GM12878 (cell line): ENCODE measurements at regions not wholly inside any gene's neighbourhood (a gene's known extent, or its start where the extent isn't known, plus 50 kb on each side); places are given as distances from the start of the nearest gene placed in this dataset.

ENCODE experiments used
- ATAC-seq: fragments of 200-7000 bp; cut with Tn5 transposase; 3 replicates; pipeline ENCODE4 v1.9.1; 2020; ENCODE audit warnings: mild to moderate bottlenecking, moderate library complexity
- BruUV-seq: library from RNA; stranded (reverse); fragments of 400-500 nt; replicated peaks from 2 replicates; lab custom pipeline; 2021; lab: Mats Ljungman, UMichigan
- CTCF ChIA-PET: fragments of 300-600 bp; sonication (Branson Sonifier 250); formaldehyde crosslinking; extraction: SDS; loops from one replicate; lab custom pipeline; 2021; ENCODE audit warnings: inconsistent platforms; lab: Yijun Ruan, JAX
- POLR2A ChIA-PET: fragments of 350-600 bp; formaldehyde crosslinking; extraction: SDS; loops from one replicate; lab custom pipeline; 2021; ENCODE audit warnings: inconsistent platforms; lab: Charles Lee
- RAD21 ChIA-PET: fragments of 300-600 bp; sonication (Branson Sonifier 250); formaldehyde crosslinking; loops from one replicate; lab custom pipeline; 2023; ENCODE audit warnings: antibody characterized with exemption; ENCODE audit not compliant: unreplicated experiment; lab: Charles Lee
- SMC1A ChIA-PET: fragments of 300-600 bp; sonication (Branson Sonifier 250); formaldehyde crosslinking; loops from one replicate; lab custom pipeline; 2023; ENCODE audit not compliant: unreplicated experiment, uncharacterized antibody; lab: Charles Lee
- DNase-seq: peaks from one replicate; pipeline ENCODE4 v3.0.0-alpha.2; 2011; ENCODE audit warnings: low read depth, low spot score
- FAIRE-seq: peaks from 3 replicates; lab custom pipeline; 2011; peaks lifted over from hg19 to GRCh38; lab: Jason Lieb, UNC
- H2AFZ ChIP-seq: 2 replicates; pipeline ENCODE4 v1.6.0; 2011; ENCODE audit warnings: low read depth, low read length, control low read depth; ENCODE audit not compliant: control insufficient read depth
- H3K27ac ChIP-seq: 2 replicates; pipeline ENCODE4 v1.5.1; 2011; ENCODE audit warnings: control low read depth; ENCODE audit not compliant: control insufficient read depth, insufficient read depth
- H3K27me3 ChIP-seq, 2 experiments: replicated peaks in 1 of 2; 2 replicates each; pipeline versions ENCODE4 v1.6.0 to v1.6.1; 2011; ENCODE audit warnings: low read length in 1 of 2; ENCODE audit not compliant: control insufficient read depth in 2 of 2, insufficient read depth in 2 of 2
- H3K36me3 ChIP-seq, 2 experiments: 2 replicates each; pipeline ENCODE4 v1.5.1; 2011; ENCODE audit warnings: low read length in 1 of 2; ENCODE audit not compliant: control insufficient read depth in 2 of 2, insufficient read depth in 2 of 2
- H3K4me1 ChIP-seq: 2 replicates; pipeline ENCODE4 v1.6.1; 2011; ENCODE audit warnings: mild to moderate bottlenecking, low read length, moderate library complexity, mixed read lengths; ENCODE audit not compliant: control insufficient read depth, insufficient read depth
- H3K4me2 ChIP-seq: 2 replicates; pipeline ENCODE4 v1.6.0; 2011; ENCODE audit warnings: control low read depth; ENCODE audit not compliant: control insufficient read depth, insufficient read depth
- H3K4me3 ChIP-seq: fragments of 200-600 bp; sonication (generic); 2 replicates; pipeline ENCODE4 v1.5.1; 2016
- H3K79me2 ChIP-seq: 2 replicates; pipeline ENCODE4 v1.6.0; 2011; ENCODE audit warnings: low read length; ENCODE audit not compliant: control insufficient read depth, insufficient read depth
- H3K9ac ChIP-seq: 2 replicates; pipeline ENCODE4 v1.8.0; 2011; ENCODE audit warnings: low read length, control low read depth, mixed read lengths; ENCODE audit not compliant: control insufficient read depth, insufficient read depth
- H3K9me3 ChIP-seq: replicated peaks from 3 replicates; pipeline ENCODE4 v1.5.1; 2011; ENCODE audit warnings: mild to moderate bottlenecking, low read length; ENCODE audit not compliant: control insufficient read depth, insufficient read depth
- H4K20me1 ChIP-seq: 2 replicates; pipeline ENCODE4 v1.6.0; 2011; ENCODE audit not compliant: control insufficient read depth, insufficient read depth
- ASH2L ChIP-seq: fragments of 300-600, 200-600 bp; sonication (generic); IDR thresholded peaks from 2 replicates; pipeline ENCODE4 v1.6.1; 2017; ENCODE audit warnings: low read depth, mild to moderate bottlenecking, borderline replicate concordance
- ETV6 ChIP-seq, 2 experiments: fragments of 450-650 bp in 1 of 2; IDR thresholded peaks in 1 of 2; conservative IDR thresholded peaks in 1 of 2; 2 replicates each; pipeline ENCODE4 v1.6.1; 2014; ENCODE audit warnings: antibody characterized with exemption in 1 of 2, borderline replicate concordance in 1 of 2, low read depth in 1 of 2, mild to moderate bottlenecking in 1 of 2, moderate library complexity in 1 of 2
- KAT2A ChIP-seq: conservative IDR thresholded peaks from 2 replicates; pipeline ENCODE4 v1.6.1; 2011; ENCODE audit warnings: low read depth, low read length; ENCODE audit not compliant: control insufficient read depth
- KLF5 ChIP-seq: fragments of 450-650 bp; IDR thresholded peaks from 2 replicates; pipeline ENCODE4 v1.6.1; 2014; ENCODE audit warnings: mild to moderate bottlenecking; ENCODE audit not compliant: partially characterized antibody
- MEF2B ChIP-seq: fragments of 450-650 bp; IDR thresholded peaks from 2 replicates; pipeline ENCODE4 v1.6.1; 2018; ENCODE audit warnings: mild to moderate bottlenecking, moderate library complexity; ENCODE audit not compliant: partially characterized antibody, poor library complexity, severe bottlenecking
- MTA3 ChIP-seq: IDR thresholded peaks from 2 replicates; pipeline ENCODE4 v1.6.1; 2012; ENCODE audit warnings: low read length, inconsistent platforms, borderline replicate concordance
- POLR2AphosphoS2 ChIP-seq: IDR thresholded peaks from 2 replicates; pipeline ENCODE4 v1.6.1; 2011; ENCODE audit warnings: low read depth, mild to moderate bottlenecking, low read length, improper control_type of control experiment, moderate library complexity
- RAD51 ChIP-seq: fragments of 450-650 bp; IDR thresholded peaks from 2 replicates; pipeline ENCODE4 v1.6.1; 2016; ENCODE audit warnings: moderate library complexity, mild to moderate bottlenecking, inconsistent platforms
- RB1 ChIP-seq: fragments of 450-650 bp; formaldehyde crosslinking; IDR thresholded peaks from 2 replicates; pipeline ENCODE4 v1.6.1; 2017; ENCODE audit warnings: mild to moderate bottlenecking, borderline replicate concordance
- YBX1 ChIP-seq: fragments of 450-650 bp; IDR thresholded peaks from 2 replicates; pipeline ENCODE4 v1.6.1; 2016; ENCODE audit warnings: antibody characterized with exemption
- ZNF24 ChIP-seq: fragments of 450-650 bp; IDR thresholded peaks from 2 replicates; pipeline ENCODE4 v1.6.1; 2017; ENCODE audit warnings: antibody characterized with exemption, mild to moderate bottlenecking
- WGBS: methylation state at CpG from one replicate; pipeline ENCODE4 v1.1.6; 2016; ENCODE audit warnings: low lambda C conversion rate; ENCODE audit not compliant: insufficient replicate concordance, insufficient coverage; ENCODE audit errors: missing lambda C conversion rate; 5-methylcytosine and 5-hydroxymethylcytosine counted together
- in situ Hi-C: fragments of 300-500 bp; cut with MboI; formaldehyde crosslinking; loops from 9 replicates; pipeline ENCODE4 v1.14.3; 2018; ENCODE audit warnings: mixed read lengths
- intact Hi-C: fragments of 100-400 bp; cut with micrococcal nuclease; formaldehyde crosslinking; loops from one replicate; pipeline ENCODE4 v1.14.2; 2022; ENCODE audit not compliant: unreplicated experiment
- TF ChIP-seq, protein P1 (sequence below), 3 experiments: IDR thresholded peaks in 2 of 3; conservative IDR thresholded peaks in 1 of 3; 2 replicates each; pipeline ENCODE4 v1.5.1; 2011; ENCODE audit warnings: low read depth in 3 of 3, low read length in 3 of 3, mild to moderate bottlenecking in 3 of 3, control low read depth in 2 of 3, moderate library complexity in 2 of 3, inconsistent platforms in 1 of 3, mixed read lengths in 1 of 3; ENCODE audit not compliant: control insufficient read depth in 2 of 3, insufficient read depth in 1 of 3; ENCODE audit errors: extremely low read depth in 1 of 3

DNA sequence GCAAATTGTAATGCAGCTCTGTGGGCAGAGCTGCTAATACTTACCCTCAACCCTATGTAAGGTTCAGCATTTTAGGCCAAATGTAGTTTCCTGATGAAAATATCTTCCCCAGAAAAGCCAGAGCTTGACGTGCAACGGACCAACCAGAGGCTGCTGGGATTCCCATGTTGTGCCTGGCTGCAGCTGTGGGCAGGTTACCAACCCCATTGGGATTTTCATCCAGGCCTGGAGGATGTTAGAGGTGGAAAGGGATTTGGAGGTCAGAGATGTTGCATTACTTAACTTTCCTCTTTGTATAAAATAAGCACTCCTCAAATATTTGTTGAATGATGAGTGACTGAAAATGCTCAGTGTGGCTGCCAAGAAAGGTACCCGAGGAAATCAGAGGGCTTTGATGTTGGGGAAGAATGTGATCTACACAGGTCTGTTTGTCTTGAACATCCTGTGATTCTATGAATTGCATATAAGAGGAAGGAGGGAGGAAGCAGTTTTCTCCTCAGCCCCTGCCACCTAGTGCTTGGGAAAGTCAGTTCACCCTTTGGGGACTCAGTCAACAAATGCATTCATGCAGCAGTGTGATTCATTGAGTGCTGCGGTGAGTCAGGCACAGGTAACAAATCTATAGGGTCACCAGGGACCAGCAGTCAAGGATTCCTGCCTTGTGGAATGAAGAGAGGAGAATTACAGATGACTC is 487.2 kb downstream of the RPS24 start:
- DNase-seq, result no peak
- POLR2A ChIA-PET, result no interaction called here
- FAIRE-seq, result no peak
- H3K4me1 ChIP-seq, result no peaks in the 10 kb centered on the region
- CTCF ChIA-PET, result no interaction called here
- no peak overlapping the region for H3K4me2 ChIP-seq
- H3K9ac ChIP-seq, result no peak overlapping the region
- H3K79me2 ChIP-seq, result no peaks in the 10 kb centered on the region
- RAD21 ChIA-PET, result no interaction called here
- H3K9me3 ChIP-seq, result no peaks in the 10 kb centered on the region
- SMC1A ChIA-PET, result no interaction called here
- no peak for TF ChIP-seq POLR2AphosphoS2
- TF ChIP-seq, protein P1, sequence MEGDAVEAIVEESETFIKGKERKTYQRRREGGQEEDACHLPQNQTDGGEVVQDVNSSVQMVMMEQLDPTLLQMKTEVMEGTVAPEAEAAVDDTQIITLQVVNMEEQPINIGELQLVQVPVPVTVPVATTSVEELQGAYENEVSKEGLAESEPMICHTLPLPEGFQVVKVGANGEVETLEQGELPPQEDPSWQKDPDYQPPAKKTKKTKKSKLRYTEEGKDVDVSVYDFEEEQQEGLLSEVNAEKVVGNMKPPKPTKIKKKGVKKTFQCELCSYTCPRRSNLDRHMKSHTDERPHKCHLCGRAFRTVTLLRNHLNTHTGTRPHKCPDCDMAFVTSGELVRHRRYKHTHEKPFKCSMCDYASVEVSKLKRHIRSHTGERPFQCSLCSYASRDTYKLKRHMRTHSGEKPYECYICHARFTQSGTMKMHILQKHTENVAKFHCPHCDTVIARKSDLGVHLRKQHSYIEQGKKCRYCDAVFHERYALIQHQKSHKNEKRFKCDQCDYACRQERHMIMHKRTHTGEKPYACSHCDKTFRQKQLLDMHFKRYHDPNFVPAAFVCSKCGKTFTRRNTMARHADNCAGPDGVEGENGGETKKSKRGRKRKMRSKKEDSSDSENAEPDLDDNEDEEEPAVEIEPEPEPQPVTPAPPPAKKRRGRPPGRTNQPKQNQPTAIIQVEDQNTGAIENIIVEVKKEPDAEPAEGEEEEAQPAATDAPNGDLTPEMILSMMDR (IDR thresholded peaks at IDR 0.05 in 2 of 3, conservative IDR thresholded peaks at IDR 0.05 in 1 of 3; ENCODE audit: control insufficient read depth in 2 of 3, extremely low read depth in 1 of 3, insufficient read depth in 1 of 3, low read depth in 3 of 3, low read length in 3 of 3), result peak in 1 of 3 experiments; percentile 15; a peak in 2 of 6 replicates
- in situ Hi-C loops, result no loop called here
- H2AFZ ChIP-seq, result no peak overlapping the region
- WGBS, result 9% methylated on average over 4 of the region's 4 CpGs
- no TSS peak for BruUV-seq
- no peaks in the 10 kb centered on the region for H3K36me3 ChIP-seq
- intact Hi-C loops, result loop anchor here (2.0 kb wide), 1 partner anchor 474 kb away; no protein-coding TSS in a partner anchor
- no peak for ATAC-seq
- H3K27ac ChIP-seq, result no peak overlapping the region
- no peaks in the 10 kb centered on the region for H3K27me3 ChIP-seq
- no peaks in the 10 kb centered on the region for H4K20me1 ChIP-seq
- H3K4me3 ChIP-seq, result no peak overlapping the region

DNA sequence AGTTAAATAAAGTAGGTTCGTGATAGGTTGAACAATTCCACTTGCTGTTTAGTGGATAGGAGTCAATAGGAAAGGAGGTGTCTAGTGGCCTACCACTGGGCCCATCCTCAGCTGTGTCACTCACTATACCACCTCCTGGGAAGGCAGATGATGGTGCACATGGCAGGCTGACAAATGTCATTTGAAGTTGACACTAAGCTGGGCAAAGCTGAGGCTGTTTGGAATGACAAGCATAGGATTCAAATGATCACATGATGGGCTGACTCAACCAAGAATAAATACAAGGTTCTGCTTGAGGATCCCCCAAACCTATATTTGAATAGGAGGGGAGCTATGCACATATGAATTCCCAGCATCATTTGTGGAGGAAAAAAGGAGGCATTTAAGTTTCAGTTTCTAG is 489.8 kb downstream of the RPS24 start:
- ChIA-PET CTCF (interaction anchor here (1.2 kb wide), 1 partner anchor 672 kb away, joined by 3 read pairs; no protein-coding TSS in a partner anchor), SMC1A (no interaction called here), POLR2A (no interaction called here), RAD21 (no interaction called here)
- FAIRE-seq (no peak), ATAC-seq (no peak), DNase-seq (no peak)
- Histone ChIP-seq H3K27ac (no peak overlapping the region), H3K9ac (no peak overlapping the region), H2AFZ (no peak overlapping the region), H3K79me2 (no peaks in the 10 kb centered on the region), H3K4me2 (no peak overlapping the region), H3K9me3 (no peaks in the 10 kb centered on the region), H3K4me3 (no peak overlapping the region), H3K27me3 (no peaks in the 10 kb centered on the region), H3K36me3 (no peaks in the 10 kb centered on the region), H3K4me1 (no peaks in the 10 kb centered on the region), H4K20me1 (no peaks in the 10 kb centered on the region)
- 0% methylated on average over 1 of the region's 1 CpG for WGBS
- in situ Hi-C loops, result no loop called here
- BruUV-seq, result no TSS peak
- intact Hi-C loops, result no loop called here
- TF ChIP-seq KLF5, result no peak
- no peak for TF ChIP-seq ASH2L
- TF ChIP-seq ETV6 (conservative IDR thresholded peaks at IDR 0.05 in 1 of 2, IDR thresholded peaks at IDR 0.05 in 1 of 2; ENCODE audit: borderline replicate concordance in 1 of 2, low read depth in 1 of 2), result no peak
- no peak for TF ChIP-seq YBX1
- TF ChIP-seq ZNF24, result no peak
- TF ChIP-seq MTA3, result no peak
- no peak for TF ChIP-seq MEF2B
- no peak for TF ChIP-seq KAT2A
- TF ChIP-seq RB1, result no peak
- no peak for TF ChIP-seq RAD51
